ENCODE measurements at regions not wholly inside any gene's neighbourhood (a gene's known extent, or its start where the extent isn't known, plus 50 kb on each side); places are given as distances from the start of the nearest gene placed in this dataset.

GRCh38 chr10:44300666-44301649 lies 83.9 kb downstream of the CXCL12 start:
- WGBS (ENCODE audit: missing lambda C conversion rate): 1% methylated on average over 7 of the region's 7 CpGs
- Histone ChIP-seq H3K4me1 (peaks cover 21% of the 10 kb centered on the region), H3K9me3 (0 out of 3 replicates have a peak, but pooled peaks cover 3% of the 10 kb centered on the region), H3K4me3 (no peak overlapping the region), H3K4me2 (peak overlapping the region; percentile 27), H3K27ac (peak overlapping the region; percentile 55 to 74)
- peak; percentile 61 to 88 for DNase-seq (ENCODE audit: low read depth in 1 of 2, low spot score in 1 of 2)
- TF ChIP-seq MAFK (IDR thresholded peaks at IDR 0.05; ENCODE audit: partially characterized antibody): peak; percentile 93
- no peak for TF ChIP-seq TP53 (CRISPR knock-in tag; IDR thresholded peaks at IDR 0.05)
- TF ChIP-seq RCOR1 (IDR thresholded peaks at IDR 0.05; ENCODE audit: low read depth, low read length): no peak
- peak; percentile 13; the same call in 1 of the 2 replicates for TF ChIP-seq MAX (IDR thresholded peaks at IDR 0.05)
- no peak for TF ChIP-seq RFX5 (IDR thresholded peaks at IDR 0.05)
- TF ChIP-seq, protein P1, sequence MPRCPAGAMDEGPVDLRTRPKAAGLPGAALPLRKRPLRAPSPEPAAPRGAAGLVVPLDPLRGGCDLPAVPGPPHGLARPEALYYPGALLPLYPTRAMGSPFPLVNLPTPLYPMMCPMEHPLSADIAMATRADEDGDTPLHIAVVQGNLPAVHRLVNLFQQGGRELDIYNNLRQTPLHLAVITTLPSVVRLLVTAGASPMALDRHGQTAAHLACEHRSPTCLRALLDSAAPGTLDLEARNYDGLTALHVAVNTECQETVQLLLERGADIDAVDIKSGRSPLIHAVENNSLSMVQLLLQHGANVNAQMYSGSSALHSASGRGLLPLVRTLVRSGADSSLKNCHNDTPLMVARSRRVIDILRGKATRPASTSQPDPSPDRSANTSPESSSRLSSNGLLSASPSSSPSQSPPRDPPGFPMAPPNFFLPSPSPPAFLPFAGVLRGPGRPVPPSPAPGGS (IDR thresholded peaks at IDR 0.05): 0 out of 3 replicates have a peak, but pooled peaks have one; percentile 25
- TF ChIP-seq GATA3 (IDR thresholded peaks at IDR 0.05; ENCODE audit: borderline replicate concordance): peak; percentile 71; the same call in 1 of the 2 replicates
- peak; percentile 44 to 48; a peak in 1 of 5 replicates for TF ChIP-seq JUN (IDR thresholded peaks at IDR 0.05)
- TF ChIP-seq JUNB (IDR thresholded peaks at IDR 0.05): peak; percentile 83
- TF ChIP-seq EP300 (IDR thresholded peaks at IDR 0.05): peak; percentile 48 to 68; a peak in 3 of 5 replicates
- peak; percentile 46 for TF ChIP-seq NFE2L2 (conservative IDR thresholded peaks at IDR 0.05; ENCODE audit: low read length)
- TF ChIP-seq FOSL2 (IDR thresholded peaks at IDR 0.05): peak; percentile 76
- peak; percentile 57 for TF ChIP-seq FOSL2 (CRISPR knock-in tag; IDR thresholded peaks at IDR 0.05)
- TF ChIP-seq PBX3 (IDR thresholded peaks at IDR 0.05): 0 out of 2 replicates have a peak, but pooled peaks have one; percentile 68
- TF ChIP-seq, protein P2, sequence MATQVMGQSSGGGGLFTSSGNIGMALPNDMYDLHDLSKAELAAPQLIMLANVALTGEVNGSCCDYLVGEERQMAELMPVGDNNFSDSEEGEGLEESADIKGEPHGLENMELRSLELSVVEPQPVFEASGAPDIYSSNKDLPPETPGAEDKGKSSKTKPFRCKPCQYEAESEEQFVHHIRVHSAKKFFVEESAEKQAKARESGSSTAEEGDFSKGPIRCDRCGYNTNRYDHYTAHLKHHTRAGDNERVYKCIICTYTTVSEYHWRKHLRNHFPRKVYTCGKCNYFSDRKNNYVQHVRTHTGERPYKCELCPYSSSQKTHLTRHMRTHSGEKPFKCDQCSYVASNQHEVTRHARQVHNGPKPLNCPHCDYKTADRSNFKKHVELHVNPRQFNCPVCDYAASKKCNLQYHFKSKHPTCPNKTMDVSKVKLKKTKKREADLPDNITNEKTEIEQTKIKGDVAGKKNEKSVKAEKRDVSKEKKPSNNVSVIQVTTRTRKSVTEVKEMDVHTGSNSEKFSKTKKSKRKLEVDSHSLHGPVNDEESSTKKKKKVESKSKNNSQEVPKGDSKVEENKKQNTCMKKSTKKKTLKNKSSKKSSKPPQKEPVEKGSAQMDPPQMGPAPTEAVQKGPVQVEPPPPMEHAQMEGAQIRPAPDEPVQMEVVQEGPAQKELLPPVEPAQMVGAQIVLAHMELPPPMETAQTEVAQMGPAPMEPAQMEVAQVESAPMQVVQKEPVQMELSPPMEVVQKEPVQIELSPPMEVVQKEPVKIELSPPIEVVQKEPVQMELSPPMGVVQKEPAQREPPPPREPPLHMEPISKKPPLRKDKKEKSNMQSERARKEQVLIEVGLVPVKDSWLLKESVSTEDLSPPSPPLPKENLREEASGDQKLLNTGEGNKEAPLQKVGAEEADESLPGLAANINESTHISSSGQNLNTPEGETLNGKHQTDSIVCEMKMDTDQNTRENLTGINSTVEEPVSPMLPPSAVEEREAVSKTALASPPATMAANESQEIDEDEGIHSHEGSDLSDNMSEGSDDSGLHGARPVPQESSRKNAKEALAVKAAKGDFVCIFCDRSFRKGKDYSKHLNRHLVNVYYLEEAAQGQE (IDR thresholded peaks at IDR 0.05): no peak
- FAIRE-seq: no peak
- peak; percentile 92 to 93 for ATAC-seq
- CTCF ChIA-PET: interaction anchor here (0.5 to 1.9 kb wide), 3 partner anchors 21 to 140 kb away, joined by 3 to 5 read pairs (median 4); no protein-coding TSS in a partner anchor
- POLR2A ChIA-PET: interaction anchor here (0.6 kb wide), 1 partner anchor 905 kb away, joined by 5 read pairs; no protein-coding TSS in a partner anchor

DNA sequence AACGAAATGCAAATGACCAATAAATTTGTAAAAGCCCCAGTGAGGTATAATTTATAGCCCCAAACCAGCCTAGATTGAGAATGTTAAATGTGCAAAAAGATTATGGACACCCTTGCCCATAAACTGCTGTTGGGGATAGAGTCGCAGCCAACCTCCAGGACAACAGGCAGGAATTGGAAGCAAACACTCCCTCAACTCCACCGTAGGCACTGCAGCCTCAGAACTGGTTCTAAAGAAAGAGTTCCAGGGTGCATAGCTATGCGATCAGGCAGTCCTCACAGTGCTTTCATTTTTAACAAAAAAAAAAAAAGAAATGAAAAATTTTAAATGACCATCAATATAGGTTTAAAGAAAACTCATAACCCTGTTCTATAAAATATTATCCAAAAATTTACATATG lies 86.2 kb downstream of the CXCL12 start:
- H3K4me1 ChIP-seq: peaks cover 20% of the 10 kb centered on the region
- FAIRE-seq (no peak), DNase-seq (ENCODE audit: low read depth in 1 of 2, low spot score in 1 of 2) (no peak), ATAC-seq (no peak)
- TF ChIP-seq POLR2A (IDR thresholded peaks at IDR 0.05; ENCODE audit: low read length) (no peak), MAZ (IDR thresholded peaks at IDR 0.05; ENCODE audit: borderline replicate concordance, low read depth, low read length) (no peak), EHF (CRISPR knock-in tag; IDR thresholded peaks at IDR 0.05) (no peak), NPAS2 (CRISPR knock-in tag; IDR thresholded peaks at IDR 0.05; ENCODE audit: borderline replicate concordance) (no peak), PBX3 (IDR thresholded peaks at IDR 0.05) (no peak), CBX2 (IDR thresholded peaks at IDR 0.05; ENCODE audit: borderline replicate concordance, low read depth) (no peak), HEYL (CRISPR knock-in tag; IDR thresholded peaks at IDR 0.05) (no peak), GATA3 (IDR thresholded peaks at IDR 0.05; ENCODE audit: borderline replicate concordance) (no peak), FOSB (CRISPR knock-in tag; IDR thresholded peaks at IDR 0.05) (no peak), MAFK (IDR thresholded peaks at IDR 0.05; ENCODE audit: partially characterized antibody) (no peak), HMGXB4 (CRISPR knock-in tag; IDR thresholded peaks at IDR 0.05; ENCODE audit: borderline replicate concordance) (no peak), HOXB5 (CRISPR knock-in tag; IDR thresholded peaks at IDR 0.05) (no peak), NFE2L2 (conservative IDR thresholded peaks at IDR 0.05; ENCODE audit: low read length) (no peak), HOXB13 (CRISPR knock-in tag; IDR thresholded peaks at IDR 0.05; ENCODE audit: low read depth) (no peak)
- H3K4me2 ChIP-seq: no peak overlapping the region
- H3K4me3 ChIP-seq: no peak overlapping the region
- H3K9me3 ChIP-seq: no peaks in the 10 kb centered on the region
- WGBS (ENCODE audit: missing lambda C conversion rate): 46% methylated on average over 4 of the region's 4 CpGs
- no peak overlapping the region for H3K27ac ChIP-seq
- POLR2A ChIA-PET: no interaction called here
- CTCF ChIA-PET: no interaction called here
